ENCODE measurements at regions not wholly inside any gene's neighbourhood (a gene's known extent, or its start where the extent isn't known, plus 50 kb on each side); places are given as distances from the start of the nearest gene placed in this dataset.

- no peak for TF ChIP-seq HDAC2 (IDR thresholded peaks at IDR 0.05)
- no peak for TF ChIP-seq CTCF (IDR thresholded peaks at IDR 0.05)
- no peak for TF ChIP-seq USF2 (IDR thresholded peaks at IDR 0.05)
- no peak for TF ChIP-seq TP53 (CRISPR knock-in tag; IDR thresholded peaks at IDR 0.05)
- no peak for TF ChIP-seq CHD2 (IDR thresholded peaks at IDR 0.05; ENCODE audit: low read length, partially characterized antibody)
- no peak for TF ChIP-seq JUNB (IDR thresholded peaks at IDR 0.05)
- TF ChIP-seq CBX2 (IDR thresholded peaks at IDR 0.05; ENCODE audit: borderline replicate concordance, low read depth), result no peak
- TF ChIP-seq MYC (IDR thresholded peaks at IDR 0.05; ENCODE audit: borderline replicate concordance, low read length), result no peak
- TF ChIP-seq REST (IDR thresholded peaks at IDR 0.05), result no peak
These were observed 130.6 kb downstream of the TENT4A start for GRCh38 chr5:6843821-6844220.

Data from A549 (cell line).